ENCODE measurements at regions not wholly inside any gene's neighbourhood (a gene's known extent, or its start where the extent isn't known, plus 50 kb on each side); places are given as distances from the start of the nearest gene placed in this dataset.

DNA sequence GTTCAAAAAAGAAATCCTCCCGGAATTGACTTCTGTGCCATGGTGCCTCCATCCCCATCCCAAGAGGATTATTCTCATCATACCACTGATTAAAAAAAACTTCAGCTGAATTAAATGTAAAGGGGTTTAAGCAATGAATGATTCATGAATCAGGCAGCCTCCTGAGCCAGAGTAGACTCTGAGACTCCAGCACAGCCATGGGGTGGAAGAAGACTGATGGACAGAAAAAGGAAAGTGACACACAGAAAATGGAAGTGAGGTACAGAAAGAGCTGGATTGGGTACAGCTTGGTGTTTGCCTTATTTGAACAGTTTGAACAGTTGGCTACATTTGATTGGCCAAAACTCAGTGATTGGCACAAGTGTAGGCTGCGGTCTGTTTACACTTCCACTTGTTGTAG, 224.8 kb upstream of the ATP10A start:
- TF ChIP-seq TAF1 (IDR thresholded peaks at IDR 0.05; ENCODE audit: low read depth, low read length) (no peak), POLR2A (IDR thresholded peaks at IDR 0.05; ENCODE audit: low read depth, low read length) (no peak), POLR2AphosphoS5 (IDR thresholded peaks at IDR 0.05; ENCODE audit: low read depth, low read length) (no peak), SPI1 (IDR thresholded peaks at IDR 0.05; ENCODE audit: low read depth, low read length) (no peak), POU2F2 (IDR thresholded peaks at IDR 0.05; ENCODE audit: low read depth, low read length) (no peak), PAX5 (IDR thresholded peaks at IDR 0.05; ENCODE audit: insufficient read depth, low read length, severe bottlenecking) (no peak)

Data from GM12891 (cell line).